Activated CD4-positive, alpha-beta T cell treated with anti-CD3 and anti-CD28 coated beads, Interleukin-2, amount 50 U/mL, for 4 hours (primary cell): ENCODE measurements at regions not wholly inside any gene's neighbourhood (a gene's known extent, or its start where the extent isn't known, plus 50 kb on each side); places are given as distances from the start of the nearest gene placed in this dataset.
"Not testable (repeated sequence)": the region's sequence is repeated elsewhere in the genome, so short reads cannot be mapped to it uniquely, and the experiment has no call there.

Experiments used
- DNase-seq, 2 experiments: peaks; one replicate each; pipeline ENCODE4 v3.0.0-alpha.2; 2020

GRCh38 chr3:104066658-104067057, 1300.1 kb upstream of the ALCAM start:
- DNase-seq = no peak

- DNase-seq = no peak
Observed at GRCh38 chr3:104069114-104069513, 1297.6 kb upstream of the ALCAM start.

GRCh38 chr3:104070906-104071305, 1295.8 kb upstream of the ALCAM start:
- DNase-seq = no peak

- no peak for DNase-seq
Observed at GRCh38 chr3:104080088-104080626, 1286.6 kb upstream of the ALCAM start.

GRCh38 chr3:104088738-104089137, 1278.0 kb upstream of the ALCAM start:
- DNase-seq = no peak

- not testable (repeated sequence) for DNase-seq
Observed at GRCh38 chr3:104089987-104090386, 1276.7 kb upstream of the ALCAM start.

GRCh38 chr3:104101736-104102135, 1265.0 kb upstream of the ALCAM start:
- DNase-seq = no peak

GRCh38 chr3:104102386-104102785, 1264.3 kb upstream of the ALCAM start:
- DNase-seq = no peak

- DNase-seq = no peak
Observed at GRCh38 chr3:104106276-104106675, 1260.4 kb upstream of the ALCAM start.

- DNase-seq = no peak
Observed at GRCh38 chr3:104108522-104108921, 1258.2 kb upstream of the ALCAM start.

- DNase-seq = no peak
Observed at GRCh38 chr3:104126463-104126862, 1240.2 kb upstream of the ALCAM start.

GRCh38 chr3:104126864-104127553, 1239.7 kb upstream of the ALCAM start:
- DNase-seq = no peak

GRCh38 chr3:104127830-104128229, 1238.9 kb upstream of the ALCAM start:
- no peak for DNase-seq

- DNase-seq = no peak
Observed at GRCh38 chr3:104132566-104133403, 1233.9 kb upstream of the ALCAM start.

- no peak for DNase-seq
Observed at GRCh38 chr3:104133630-104134029, 1233.1 kb upstream of the ALCAM start.

GRCh38 chr3:104137116-104137515, 1229.6 kb upstream of the ALCAM start:
- no peak for DNase-seq

- DNase-seq = no peak
Observed at GRCh38 chr3:104145164-104145563, 1221.5 kb upstream of the ALCAM start.

GRCh38 chr3:104149154-104149553, 1217.6 kb upstream of the ALCAM start:
- DNase-seq = no peak

GRCh38 chr3:104150724-104151123, 1216.0 kb upstream of the ALCAM start:
- no peak for DNase-seq

GRCh38 chr3:104154896-104155295, 1211.8 kb upstream of the ALCAM start:
- DNase-seq = no peak

- DNase-seq = no peak
Observed at GRCh38 chr3:104165866-104166265, 1200.8 kb upstream of the ALCAM start.

- DNase-seq = no peak
Observed at GRCh38 chr3:104168386-104168785, 1198.3 kb upstream of the ALCAM start.

GRCh38 chr3:104175696-104176095, 1191.0 kb upstream of the ALCAM start:
- no peak for DNase-seq

GRCh38 chr3:104176706-104177105, 1190.0 kb upstream of the ALCAM start:
- no peak for DNase-seq
